PFSK-1 (cell line): ENCODE measurements at regions not wholly inside any gene's neighbourhood (a gene's known extent, or its start where the extent isn't known, plus 50 kb on each side); places are given as distances from the start of the nearest gene placed in this dataset.

ENCODE experiments used
- FOXP2 ChIP-seq: optimal IDR thresholded peaks from 2 replicates; pipeline ENCODE3; 2011; ENCODE audit warnings: borderline replicate concordance, control low read depth, inconsistent platforms; ENCODE audit not compliant: insufficient read depth; ENCODE audit errors: extremely low read length, extremely low read depth
- POLR2AphosphoS5 ChIP-seq: IDR thresholded peaks from 2 replicates; pipeline ENCODE4 v1.6.1; 2012; ENCODE audit warnings: low read depth, mild to moderate bottlenecking, control low read depth, low read length, moderate library complexity
- SIN3A ChIP-seq: IDR thresholded peaks from 2 replicates; pipeline ENCODE4 v1.6.1; 2012; ENCODE audit warnings: mild to moderate bottlenecking, low read length, moderate library complexity, borderline replicate concordance; ENCODE audit not compliant: insufficient read depth
- TAF1 ChIP-seq: IDR thresholded peaks from 2 replicates; pipeline ENCODE4 v1.6.1; 2012; ENCODE audit warnings: low read length, control low read depth, borderline replicate concordance; ENCODE audit not compliant: insufficient read depth
- TF ChIP-seq, protein P1 (sequence below), 2 experiments: IDR thresholded peaks; 2 replicates each; pipeline versions ENCODE4 v1.6.1 to v1.8.0; 2011 to 2012; ENCODE audit warnings: low read depth in 2 of 2, low read length in 2 of 2, control low read depth in 1 of 2, inconsistent platforms in 1 of 2, mild to moderate bottlenecking in 1 of 2, moderate library complexity in 1 of 2; ENCODE audit not compliant: insufficient read depth in 1 of 2

DNA sequence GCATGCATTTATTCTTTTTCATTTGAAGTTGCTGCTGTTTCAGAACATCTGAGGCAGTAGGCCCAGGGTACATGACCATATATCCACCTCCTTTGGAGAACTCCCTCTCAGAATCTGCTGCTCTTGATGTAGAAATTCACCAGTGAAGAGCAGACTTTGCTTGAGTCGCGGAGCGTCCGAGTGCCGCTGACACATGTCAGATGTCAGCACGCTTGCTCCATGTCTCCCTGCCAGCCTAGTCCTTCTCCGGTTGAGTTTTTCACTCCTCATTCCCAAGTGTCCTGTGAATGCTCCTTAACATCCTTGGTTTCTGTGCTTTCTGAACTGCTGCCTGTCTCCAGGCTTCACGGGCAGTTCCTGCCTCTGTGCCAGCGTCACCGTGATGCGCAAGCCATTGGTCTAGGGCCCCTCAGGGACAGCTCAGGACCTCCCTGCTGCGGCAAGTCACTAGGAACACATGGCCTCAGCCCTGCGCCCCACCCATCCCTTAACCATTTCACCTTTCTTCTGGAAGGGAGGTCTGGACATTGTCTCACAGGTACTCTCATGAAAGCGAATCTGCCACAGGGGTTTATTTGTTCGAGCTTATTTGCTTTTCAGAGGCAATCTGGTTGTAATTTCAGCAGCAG, 93.1 kb upstream of the RBPJ start:
- no peak for TF ChIP-seq POLR2AphosphoS5
- TF ChIP-seq, protein P1, sequence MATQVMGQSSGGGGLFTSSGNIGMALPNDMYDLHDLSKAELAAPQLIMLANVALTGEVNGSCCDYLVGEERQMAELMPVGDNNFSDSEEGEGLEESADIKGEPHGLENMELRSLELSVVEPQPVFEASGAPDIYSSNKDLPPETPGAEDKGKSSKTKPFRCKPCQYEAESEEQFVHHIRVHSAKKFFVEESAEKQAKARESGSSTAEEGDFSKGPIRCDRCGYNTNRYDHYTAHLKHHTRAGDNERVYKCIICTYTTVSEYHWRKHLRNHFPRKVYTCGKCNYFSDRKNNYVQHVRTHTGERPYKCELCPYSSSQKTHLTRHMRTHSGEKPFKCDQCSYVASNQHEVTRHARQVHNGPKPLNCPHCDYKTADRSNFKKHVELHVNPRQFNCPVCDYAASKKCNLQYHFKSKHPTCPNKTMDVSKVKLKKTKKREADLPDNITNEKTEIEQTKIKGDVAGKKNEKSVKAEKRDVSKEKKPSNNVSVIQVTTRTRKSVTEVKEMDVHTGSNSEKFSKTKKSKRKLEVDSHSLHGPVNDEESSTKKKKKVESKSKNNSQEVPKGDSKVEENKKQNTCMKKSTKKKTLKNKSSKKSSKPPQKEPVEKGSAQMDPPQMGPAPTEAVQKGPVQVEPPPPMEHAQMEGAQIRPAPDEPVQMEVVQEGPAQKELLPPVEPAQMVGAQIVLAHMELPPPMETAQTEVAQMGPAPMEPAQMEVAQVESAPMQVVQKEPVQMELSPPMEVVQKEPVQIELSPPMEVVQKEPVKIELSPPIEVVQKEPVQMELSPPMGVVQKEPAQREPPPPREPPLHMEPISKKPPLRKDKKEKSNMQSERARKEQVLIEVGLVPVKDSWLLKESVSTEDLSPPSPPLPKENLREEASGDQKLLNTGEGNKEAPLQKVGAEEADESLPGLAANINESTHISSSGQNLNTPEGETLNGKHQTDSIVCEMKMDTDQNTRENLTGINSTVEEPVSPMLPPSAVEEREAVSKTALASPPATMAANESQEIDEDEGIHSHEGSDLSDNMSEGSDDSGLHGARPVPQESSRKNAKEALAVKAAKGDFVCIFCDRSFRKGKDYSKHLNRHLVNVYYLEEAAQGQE (IDR thresholded peaks at IDR 0.05; ENCODE audit: insufficient read depth in 1 of 2, low read depth in 2 of 2, low read length in 2 of 2), result no peak
- TF ChIP-seq FOXP2, result no peak
- TF ChIP-seq TAF1, result no peak
- TF ChIP-seq SIN3A, result no peak
